MM.1S (cell line): ENCODE measurements at regions not wholly inside any gene's neighbourhood (a gene's known extent, or its start where the extent isn't known, plus 50 kb on each side); places are given as distances from the start of the nearest gene placed in this dataset.

Experiments used
- DNase-seq: peaks from one replicate; pipeline ENCODE4 v3.0.0-alpha.2; 2015
- H2AFZ ChIP-seq: fragments of 300-600 bp; sonication (generic); 2 replicates; pipeline ENCODE4 v1.6.0; 2016; ENCODE audit warnings: antibody characterized with exemption, low read length
- H3F3A ChIP-seq: fragments of 300-600 bp; sonication (generic); 2 replicates; pipeline ENCODE4 v1.6.1; 2016; ENCODE audit warnings: mild to moderate bottlenecking, antibody characterized with exemption, low read length, moderate library complexity, mixed read lengths; ENCODE audit not compliant: insufficient read depth
- H3K27ac ChIP-seq: fragments of 300-600 bp; sonication (generic); 2 replicates; pipeline ENCODE4 v1.5.1; 2016; ENCODE audit warnings: mild to moderate bottlenecking, low read length
- H3K27me3 ChIP-seq: fragments of 300-600 bp; sonication (generic); replicated peaks from 2 replicates; pipeline ENCODE4 v1.6.0; 2016; ENCODE audit warnings: low read length; ENCODE audit not compliant: insufficient read depth
- H3K36me3 ChIP-seq: fragments of 300-600 bp; sonication (generic); replicated peaks from 2 replicates; pipeline ENCODE4 v1.6.1; 2016; ENCODE audit warnings: mild to moderate bottlenecking, low read length, mixed read lengths; ENCODE audit not compliant: insufficient read depth
- H3K4me1 ChIP-seq: fragments of 300-600 bp; sonication (generic); 2 replicates; pipeline ENCODE4 v1.6.1; 2016; ENCODE audit warnings: low read length, mixed read lengths
- H3K4me2 ChIP-seq: fragments of 300-600 bp; sonication (generic); 2 replicates; pipeline ENCODE4 v1.6.0; 2016; ENCODE audit warnings: low read depth, low read length
- H3K4me3 ChIP-seq: fragments of 300-600 bp; sonication (generic); 2 replicates; pipeline ENCODE4 v1.5.1; 2016; ENCODE audit warnings: low read length, mixed read lengths
- H3K79me2 ChIP-seq: fragments of 300-600 bp; sonication (generic); 2 replicates; pipeline ENCODE4 v1.6.1; 2016; ENCODE audit warnings: mixed run types, low read length, mixed read lengths
- H3K9ac ChIP-seq: fragments of 300-600 bp; sonication (generic); 2 replicates; pipeline ENCODE4 v1.6.1; 2016; ENCODE audit warnings: low read length, mixed read lengths
- H3K9me2 ChIP-seq: fragments of 300-600 bp; sonication (generic); replicated peaks from 2 replicates; pipeline ENCODE4 v1.6.1; 2016; ENCODE audit warnings: mild to moderate bottlenecking, low read length, mixed read lengths; ENCODE audit not compliant: insufficient read depth
- H3K9me3 ChIP-seq: fragments of 300-600 bp; sonication (generic); replicated peaks from 2 replicates; pipeline ENCODE4 v1.6.1; 2016; ENCODE audit warnings: mild to moderate bottlenecking, low read length, mixed read lengths; ENCODE audit not compliant: insufficient read depth
- H4K20me1 ChIP-seq: fragments of 300-600 bp; sonication (generic); 2 replicates; pipeline ENCODE4 v1.6.1; 2016; ENCODE audit warnings: mild to moderate bottlenecking, low read length, moderate library complexity, mixed read lengths; ENCODE audit not compliant: insufficient read depth
- EZH2 ChIP-seq: fragments of 300-600 bp; sonication (generic); optimal IDR thresholded peaks from 2 replicates; pipeline ENCODE3; 2017; ENCODE audit warnings: low read depth, mild to moderate bottlenecking, antibody characterized with exemption, low read length, mixed read lengths
- EZH2phosphoT487 ChIP-seq: fragments of 300-600 bp; sonication (generic); IDR thresholded peaks from 2 replicates; pipeline ENCODE4 v1.6.1; 2018; ENCODE audit warnings: antibody characterized with exemption, low read length
- TF ChIP-seq, protein P1 (sequence below): fragments of 300-600 bp; sonication (generic); IDR thresholded peaks from 2 replicates; pipeline ENCODE4 v1.5.1; 2016; ENCODE audit warnings: antibody characterized with exemption, low read length, mixed read lengths

DNA sequence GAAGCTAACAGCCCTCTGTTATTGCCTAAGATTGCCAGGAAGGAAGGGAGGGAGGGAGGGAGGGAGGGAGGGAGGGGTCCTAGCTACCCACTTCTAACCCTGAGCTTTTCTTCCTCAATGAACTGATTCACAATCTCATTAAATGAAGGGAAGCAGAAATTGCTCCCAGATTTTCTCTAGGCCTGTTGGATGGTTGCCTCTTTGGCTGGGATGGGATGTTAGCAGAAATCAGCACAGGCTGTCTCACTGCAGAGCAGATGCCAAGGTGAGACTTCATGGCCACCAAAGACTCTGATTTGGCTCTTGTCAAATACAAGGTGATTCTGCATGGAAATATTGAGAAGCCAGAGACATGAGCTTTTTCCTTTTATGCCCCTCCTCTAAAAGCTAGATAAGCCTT, 578.6 kb downstream of the ACTL7B start:
- Histone ChIP-seq H3F3A (no peaks in the 10 kb centered on the region), H3K9me3 (no peaks in the 10 kb centered on the region), H3K4me1 (peaks cover 8% of the 10 kb centered on the region), H3K79me2 (no peaks in the 10 kb centered on the region), H3K9ac (no peak overlapping the region), H3K9me2 (no peaks in the 10 kb centered on the region), H4K20me1 (no peaks in the 10 kb centered on the region), H3K27me3 (no peaks in the 10 kb centered on the region), H3K27ac (no peak overlapping the region), H2AFZ (no peak overlapping the region), H3K36me3 (no peaks in the 10 kb centered on the region), H3K4me2 (no peak overlapping the region), H3K4me3 (no peak overlapping the region)
- no peak for DNase-seq
- TF ChIP-seq EZH2phosphoT487, result no peak
- TF ChIP-seq, protein P1, sequence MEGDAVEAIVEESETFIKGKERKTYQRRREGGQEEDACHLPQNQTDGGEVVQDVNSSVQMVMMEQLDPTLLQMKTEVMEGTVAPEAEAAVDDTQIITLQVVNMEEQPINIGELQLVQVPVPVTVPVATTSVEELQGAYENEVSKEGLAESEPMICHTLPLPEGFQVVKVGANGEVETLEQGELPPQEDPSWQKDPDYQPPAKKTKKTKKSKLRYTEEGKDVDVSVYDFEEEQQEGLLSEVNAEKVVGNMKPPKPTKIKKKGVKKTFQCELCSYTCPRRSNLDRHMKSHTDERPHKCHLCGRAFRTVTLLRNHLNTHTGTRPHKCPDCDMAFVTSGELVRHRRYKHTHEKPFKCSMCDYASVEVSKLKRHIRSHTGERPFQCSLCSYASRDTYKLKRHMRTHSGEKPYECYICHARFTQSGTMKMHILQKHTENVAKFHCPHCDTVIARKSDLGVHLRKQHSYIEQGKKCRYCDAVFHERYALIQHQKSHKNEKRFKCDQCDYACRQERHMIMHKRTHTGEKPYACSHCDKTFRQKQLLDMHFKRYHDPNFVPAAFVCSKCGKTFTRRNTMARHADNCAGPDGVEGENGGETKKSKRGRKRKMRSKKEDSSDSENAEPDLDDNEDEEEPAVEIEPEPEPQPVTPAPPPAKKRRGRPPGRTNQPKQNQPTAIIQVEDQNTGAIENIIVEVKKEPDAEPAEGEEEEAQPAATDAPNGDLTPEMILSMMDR, result no peak
- TF ChIP-seq EZH2, result no peak

GRCh38 chr9:108275906-108276305, 579.9 kb downstream of the ACTL7B start:
- no peak overlapping the region for H3K4me3 ChIP-seq
- no peaks in the 10 kb centered on the region for H3K27me3 ChIP-seq
- H3K9me2 ChIP-seq, result no peaks in the 10 kb centered on the region
- H3F3A ChIP-seq, result 0 out of 2 replicates have a peak, but pooled peaks cover 6% of the 10 kb centered on the region
- no peak overlapping the region for H3K9ac ChIP-seq
- peaks cover 18% of the 10 kb centered on the region for H3K4me1 ChIP-seq
- H3K36me3 ChIP-seq, result no peaks in the 10 kb centered on the region
- no peak for DNase-seq
- H2AFZ ChIP-seq, result no peak overlapping the region
- no peak for TF ChIP-seq EZH2
- TF ChIP-seq EZH2phosphoT487, result no peak
- TF ChIP-seq, protein P1, result no peak
- H3K9me3 ChIP-seq, result no peaks in the 10 kb centered on the region
- no peak overlapping the region for H3K4me2 ChIP-seq
- no peak overlapping the region for H3K27ac ChIP-seq
- H3K79me2 ChIP-seq, result no peaks in the 10 kb centered on the region
- H4K20me1 ChIP-seq, result no peaks in the 10 kb centered on the region

GRCh38 chr9:108274971-108275370, 580.8 kb downstream of the ACTL7B start:
- Histone ChIP-seq H3K9ac (no peak overlapping the region), H3K27ac (no peak overlapping the region), H3K4me3 (no peak overlapping the region), H2AFZ (no peak overlapping the region), H3K4me2 (no peak overlapping the region), H3K36me3 (no peaks in the 10 kb centered on the region), H3K9me2 (no peaks in the 10 kb centered on the region), H3F3A (0 out of 2 replicates have a peak, but pooled peaks cover 6% of the 10 kb centered on the region), H4K20me1 (no peaks in the 10 kb centered on the region), H3K79me2 (no peaks in the 10 kb centered on the region), H3K9me3 (no peaks in the 10 kb centered on the region), H3K4me1 (peaks cover 26% of the 10 kb centered on the region), H3K27me3 (no peaks in the 10 kb centered on the region)
- TF ChIP-seq EZH2phosphoT487, result no peak
- TF ChIP-seq, protein P1, result no peak
- no peak for TF ChIP-seq EZH2
- DNase-seq, result no peak
